Activated naive CD4-positive, alpha-beta T cell treated with Interleukin-2 at 50 U/mL for 16 hours (primary cell): ENCODE measurements at regions not wholly inside any gene's neighbourhood (a gene's known extent, or its start where the extent isn't known, plus 50 kb on each side); places are given as distances from the start of the nearest gene placed in this dataset.
"Not testable (repeated sequence)": the region's sequence is repeated elsewhere in the genome, so short reads cannot be mapped to it uniquely, and the experiment has no call there.

Experiments
- DNase-seq: peaks from one replicate; pipeline ENCODE4 v3.0.0-alpha.2; 2020

- DNase-seq: no peak
These were observed 112.8 kb upstream of the JARID2 start for GRCh38 chr6:15132854-15133670.

DNA sequence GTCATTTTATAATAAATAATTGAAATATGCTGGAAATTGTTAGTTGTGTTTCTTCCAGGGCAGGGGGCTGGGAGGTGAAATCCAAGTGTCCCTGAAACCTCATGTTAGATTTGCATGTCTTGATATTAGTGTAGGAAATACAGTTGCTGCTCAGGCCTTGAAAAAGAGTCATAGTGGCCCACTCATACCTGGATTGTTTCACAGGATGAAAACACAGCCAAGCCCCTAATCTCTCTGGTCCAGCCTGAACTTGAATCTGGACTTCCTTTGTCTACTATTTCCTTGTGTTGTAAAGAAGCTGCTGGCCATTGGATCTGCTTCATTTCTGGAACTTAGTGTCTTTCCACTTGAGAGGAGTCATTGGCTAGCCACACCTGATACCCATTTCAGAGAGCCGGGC lies 108.8 kb upstream of the JARID2 start:
- DNase-seq: no peak

- no peak for DNase-seq
These were observed 102.8 kb upstream of the JARID2 start for GRCh38 chr6:15143086-15143485.

DNA sequence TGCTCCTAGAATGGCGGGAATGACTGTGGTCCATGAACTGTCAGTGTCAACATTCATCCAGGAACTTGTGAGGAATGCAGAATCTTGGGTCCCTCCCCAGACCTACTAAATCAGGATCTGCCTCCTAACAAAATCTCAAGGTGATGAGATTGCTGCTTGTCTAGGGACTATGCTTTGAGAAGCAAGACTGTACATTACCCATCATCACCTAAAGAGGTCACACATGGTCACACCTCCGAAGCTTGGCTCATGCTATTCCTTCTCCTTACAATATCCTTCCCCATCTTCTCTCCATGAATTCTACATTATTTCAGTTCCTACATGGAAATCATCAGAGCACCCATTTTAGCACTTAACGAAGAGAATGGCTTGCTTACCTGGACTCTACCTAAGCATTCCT lies 102.3 kb upstream of the JARID2 start:
- DNase-seq: no peak

- DNase-seq: no peak
These were observed 100.0 kb upstream of the JARID2 start for GRCh38 chr6:15145821-15146220.

- no peak for DNase-seq
These were observed 98.0 kb upstream of the JARID2 start for GRCh38 chr6:15147827-15148226.

DNA sequence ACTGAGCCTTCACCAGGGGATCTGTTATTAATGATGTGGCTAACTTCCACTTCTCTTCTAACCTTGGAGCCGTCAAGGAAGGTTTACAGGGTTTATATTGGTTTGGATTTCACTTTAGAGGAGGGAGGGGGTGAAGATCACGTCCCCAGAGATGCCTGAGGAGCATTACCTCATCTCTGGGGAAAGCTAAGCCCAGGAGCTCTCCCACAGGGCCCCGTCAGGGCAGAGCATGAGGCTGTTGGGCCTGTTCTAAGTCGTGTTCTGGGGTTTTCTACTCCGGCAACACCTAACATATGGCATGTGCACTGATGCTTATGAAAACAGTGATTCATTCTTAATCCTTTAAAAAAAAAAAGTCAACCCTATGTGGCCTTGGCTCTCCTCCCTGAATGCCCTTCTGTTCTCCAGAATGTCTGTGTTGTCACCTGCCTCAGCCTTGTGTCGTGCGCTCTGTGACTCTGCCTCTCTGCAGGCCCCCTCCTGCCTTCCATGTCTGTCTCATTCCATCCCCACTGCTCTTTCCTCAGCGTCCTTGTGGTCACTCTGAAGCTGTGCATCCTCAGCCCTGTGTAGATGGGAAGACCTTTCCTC lies 97.4 kb upstream of the JARID2 start:
- no peak for DNase-seq

GRCh38 chr6:15150207-15150606 lies 95.7 kb upstream of the JARID2 start:
- no peak for DNase-seq

GRCh38 chr6:15152700-15153099 lies 93.2 kb upstream of the JARID2 start:
- no peak for DNase-seq

DNA sequence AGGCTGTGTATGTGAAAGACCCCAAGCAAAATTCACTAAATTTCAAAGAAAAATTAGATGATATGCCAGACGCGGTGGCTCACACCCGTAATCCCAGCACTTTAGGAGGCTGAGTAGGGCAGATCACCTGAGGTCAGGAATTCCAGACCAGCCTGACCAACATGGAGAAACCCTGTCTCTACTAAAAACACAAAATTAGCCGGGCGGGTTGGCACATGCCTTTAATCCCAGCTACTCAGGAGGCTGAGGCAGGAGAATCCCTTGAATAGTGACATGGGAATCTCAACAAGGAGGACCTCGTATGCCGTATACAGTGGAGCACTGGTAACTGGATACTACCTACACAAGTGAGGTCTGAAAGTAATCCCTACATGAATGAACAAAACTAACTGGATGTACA lies 92.7 kb upstream of the JARID2 start:
- DNase-seq: no peak

- no peak for DNase-seq
These were observed 88.4 kb upstream of the JARID2 start for GRCh38 chr6:15157479-15157878.

GRCh38 chr6:15158821-15159619 lies 86.8 kb upstream of the JARID2 start:
- DNase-seq: no peak

DNA sequence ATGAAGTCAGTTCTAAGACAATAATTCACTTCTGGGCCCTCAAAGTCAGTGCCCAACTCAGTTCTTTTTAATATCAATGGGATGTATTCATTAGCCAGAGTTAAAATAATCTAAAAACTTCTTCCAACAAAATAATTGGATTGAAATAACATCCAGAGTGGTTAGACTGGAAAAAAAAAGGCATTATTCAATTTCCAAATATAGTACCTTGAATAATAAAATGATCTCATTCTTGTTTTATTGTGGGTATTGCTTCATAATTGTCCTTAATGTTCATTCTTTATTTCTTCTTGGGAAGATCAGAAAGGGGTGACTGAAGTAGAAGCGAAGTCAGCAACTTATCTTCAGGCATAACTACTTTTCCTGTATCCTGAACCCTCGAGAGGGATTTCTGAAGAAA lies 85.1 kb upstream of the JARID2 start:
- DNase-seq: no peak

DNA sequence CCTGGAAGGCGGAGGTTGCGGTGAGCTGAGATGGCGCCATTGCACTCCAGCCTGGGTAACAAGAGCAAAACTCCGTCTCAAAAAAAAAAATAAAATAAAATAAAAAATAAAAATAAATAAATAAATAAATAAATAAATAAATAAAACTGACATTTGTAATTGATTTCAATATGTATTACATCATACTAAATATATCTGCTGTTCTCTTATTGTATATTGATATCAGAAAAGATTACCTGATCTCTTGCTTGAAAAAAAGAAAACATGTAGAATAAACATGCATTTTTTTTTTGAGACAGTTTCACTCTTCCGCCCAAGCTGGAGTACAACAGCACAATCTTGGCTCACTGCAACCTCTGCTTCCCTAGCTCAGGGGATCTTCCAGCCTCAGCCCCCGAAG lies 81.0 kb upstream of the JARID2 start:
- not testable (repeated sequence) for DNase-seq

DNA sequence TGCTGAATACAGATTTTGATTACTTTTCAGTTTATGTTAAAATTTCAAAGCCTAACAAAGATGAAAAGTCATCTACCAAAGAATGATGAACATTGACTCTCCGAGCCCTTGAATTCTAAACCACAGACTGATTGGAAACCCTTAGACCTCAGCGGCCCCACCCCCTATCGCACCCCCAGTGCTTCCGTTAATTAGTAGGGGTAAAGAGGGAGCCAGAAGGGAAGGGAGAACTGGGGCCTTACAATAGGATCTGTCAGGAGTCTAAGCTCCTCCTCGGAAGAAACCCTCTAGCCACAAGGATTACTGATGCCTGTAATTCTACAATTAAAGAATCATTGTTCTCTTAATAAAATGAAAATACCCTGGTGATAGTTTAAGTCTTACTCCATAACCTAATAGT lies 79.7 kb upstream of the JARID2 start:
- no peak for DNase-seq

GRCh38 chr6:15170126-15170525 lies 75.7 kb upstream of the JARID2 start:
- no peak for DNase-seq

- DNase-seq: no peak
These were observed 74.8 kb upstream of the JARID2 start for GRCh38 chr6:15171026-15171425.

DNA sequence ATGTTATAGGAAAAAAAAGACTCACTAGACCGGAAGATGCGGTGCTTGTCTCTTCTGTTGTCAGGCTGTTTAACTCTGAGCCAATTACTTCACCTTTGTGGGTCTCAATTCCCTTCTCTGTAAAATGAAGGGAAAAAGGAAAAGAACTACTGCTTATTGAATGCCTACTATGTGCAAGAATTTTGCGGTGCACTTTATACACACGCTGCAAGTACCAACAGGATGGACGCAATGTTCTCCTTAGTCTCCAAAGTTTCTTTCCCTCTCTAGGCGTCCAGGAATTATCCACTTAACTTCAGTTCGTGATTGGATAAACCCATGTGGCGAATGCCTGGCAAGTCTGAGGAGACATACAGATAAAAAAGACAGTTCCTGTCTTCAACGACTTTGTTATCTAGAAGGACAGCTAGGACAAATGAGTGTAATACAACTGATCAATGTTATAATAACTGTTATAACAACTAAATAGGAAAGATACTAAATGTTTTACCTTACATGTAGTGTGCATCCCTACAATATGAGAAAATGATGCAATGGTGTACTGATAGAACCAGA lies 69.0 kb upstream of the JARID2 start:
- no peak for DNase-seq

GRCh38 chr6:15183979-15184378 lies 61.9 kb upstream of the JARID2 start:
- DNase-seq: peak; percentile 33

GRCh38 chr6:15184441-15184861 lies 61.4 kb upstream of the JARID2 start:
- peak; percentile 17 for DNase-seq

GRCh38 chr6:15185111-15185510 lies 60.8 kb upstream of the JARID2 start:
- not testable (repeated sequence) for DNase-seq

DNA sequence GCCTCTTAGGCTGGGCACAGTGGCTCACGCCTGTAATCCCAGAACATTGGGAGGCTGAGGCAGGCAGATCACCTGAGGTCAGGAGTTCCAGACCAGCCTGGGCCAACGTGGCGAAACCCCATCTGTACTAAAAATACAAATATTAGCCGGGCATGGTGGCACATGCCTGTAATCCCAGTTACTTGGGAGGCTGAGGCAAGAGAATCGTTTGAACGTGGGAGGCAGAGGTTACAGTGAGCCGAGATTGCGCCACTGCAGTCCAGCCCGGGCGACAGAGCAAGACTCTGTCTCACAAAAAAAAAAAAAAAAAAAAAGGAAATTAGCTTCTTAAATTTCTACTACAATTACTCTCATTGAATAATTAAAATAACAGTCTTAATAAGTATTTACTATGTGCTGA lies 52.4 kb upstream of the JARID2 start:
- not testable (repeated sequence) for DNase-seq

DNA sequence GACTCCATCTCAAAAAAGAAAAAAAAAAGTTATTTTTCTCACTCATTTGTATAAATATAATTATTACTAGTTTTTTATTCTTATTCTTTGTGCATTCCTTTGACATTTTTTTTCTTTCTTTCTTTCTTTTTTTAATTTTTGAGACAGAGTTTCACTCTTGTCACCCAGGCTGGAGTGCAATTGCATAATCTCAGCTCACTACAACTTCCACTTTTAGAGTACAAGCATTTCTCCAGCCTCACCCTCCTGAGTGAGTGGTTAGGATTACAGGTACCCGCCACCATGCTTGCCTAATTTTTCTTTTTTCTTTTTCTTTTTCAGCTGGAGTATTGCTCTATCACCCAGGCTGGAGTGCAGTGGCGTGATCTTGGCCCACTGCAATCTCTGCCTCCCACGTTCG lies 51.4 kb upstream of the JARID2 start:
- DNase-seq: no peak
